NCI-H1105 (cell line): ENCODE measurements at regions not wholly inside any gene's neighbourhood (a gene's known extent, or its start where the extent isn't known, plus 50 kb on each side); places are given as distances from the start of the nearest gene placed in this dataset.
"Not testable (repeated sequence)": the region's sequence is repeated elsewhere in the genome, so short reads cannot be mapped to it uniquely, and the experiment has no call there.

Experiments used
- DNase-seq: peaks from one replicate; lab custom pipeline; 2025; lab: John Stamatoyannopoulos, UW

DNA sequence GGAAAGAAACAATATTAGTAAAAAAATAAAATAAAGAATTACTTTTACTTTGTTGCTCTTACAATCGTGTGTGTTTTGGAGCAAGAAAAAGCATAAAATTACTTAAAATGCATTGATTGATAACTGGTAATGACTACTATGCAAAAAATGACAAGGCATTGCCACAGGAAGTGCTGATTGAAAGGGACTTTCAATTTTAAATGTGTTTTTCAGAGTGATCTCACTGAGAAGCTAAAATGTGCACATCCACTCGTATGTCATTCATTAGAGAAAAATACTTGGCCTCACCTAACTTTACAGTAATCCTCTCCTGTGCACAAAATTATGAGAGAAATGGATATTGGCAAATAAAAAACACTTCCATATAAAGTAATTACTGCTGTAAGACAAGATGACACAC is 934.9 kb downstream of the SLITRK6 start:
- no peak for DNase-seq

DNA sequence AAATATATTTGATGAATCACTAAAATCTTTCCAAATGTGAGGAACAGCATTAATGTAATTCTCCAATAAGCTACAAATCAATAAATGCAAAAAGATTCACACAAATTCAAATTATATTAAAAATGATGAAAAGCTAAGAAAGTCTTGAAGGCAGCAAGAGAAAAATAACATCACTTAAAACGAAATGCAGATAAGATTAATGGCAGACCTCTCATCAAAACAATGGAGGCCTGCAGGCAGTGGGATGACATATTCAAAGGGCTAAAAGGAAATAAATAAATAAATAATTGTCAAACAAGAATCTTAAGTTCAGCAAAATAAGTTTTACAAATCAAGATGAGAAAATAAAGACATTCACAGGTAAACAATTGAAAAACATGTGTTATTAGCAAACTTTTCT is 952.1 kb downstream of the SLITRK6 start:
- no peak for DNase-seq

- no peak for DNase-seq
These were observed 953.2 kb downstream of the SLITRK6 start for GRCh38 chr13:84845907-84846619.

- DNase-seq: no peak
These were observed 954.7 kb downstream of the SLITRK6 start for GRCh38 chr13:84844473-84844872.

- no peak for DNase-seq
These were observed 955.9 kb downstream of the SLITRK6 start for GRCh38 chr13:84843368-84843767.

DNA sequence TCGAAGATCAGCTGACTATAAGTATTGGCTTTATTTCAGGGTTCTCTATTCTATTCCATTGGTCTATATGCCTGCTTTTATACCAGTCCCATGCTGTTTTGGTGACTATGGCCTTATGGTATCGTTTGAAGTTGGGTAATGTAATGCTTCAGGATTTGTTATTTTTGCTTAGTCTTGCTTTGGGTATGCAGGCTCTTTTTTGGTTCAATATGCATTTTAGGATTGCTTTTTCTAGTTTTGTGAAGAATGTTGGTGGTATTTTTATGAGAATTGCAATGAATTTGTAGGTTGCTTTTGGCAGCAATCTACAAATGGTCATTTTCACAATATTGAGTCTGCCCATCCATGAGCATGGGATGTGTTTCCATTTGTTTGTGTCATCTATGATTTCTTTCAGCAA is 951.9 kb upstream of the SLITRK1 start:
- no peak for DNase-seq

GRCh38 chr13:84831666-84832657 is 949.7 kb upstream of the SLITRK1 start:
- no peak for DNase-seq

DNA sequence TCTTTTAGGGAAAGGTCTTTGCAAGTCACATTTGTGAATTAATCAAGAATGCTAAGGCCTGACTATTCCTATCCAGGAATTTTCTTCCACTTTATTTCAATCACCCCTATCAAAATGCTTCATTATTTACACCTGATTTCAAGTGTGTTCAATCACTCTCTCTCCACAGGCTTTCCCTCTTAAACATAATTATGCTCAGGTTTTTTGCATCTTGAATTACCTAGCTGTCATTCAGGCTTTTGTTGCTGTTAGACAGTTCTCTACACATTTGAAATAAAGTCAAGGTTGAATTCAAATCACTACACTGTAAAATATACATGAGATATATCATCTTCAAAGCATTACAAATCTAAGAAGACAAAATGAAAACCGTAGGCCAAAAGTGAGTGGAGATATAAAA is 941.3 kb upstream of the SLITRK1 start:
- DNase-seq: no peak

- DNase-seq: no peak
These were observed 939.0 kb upstream of the SLITRK1 start for GRCh38 chr13:84821261-84821660.

DNA sequence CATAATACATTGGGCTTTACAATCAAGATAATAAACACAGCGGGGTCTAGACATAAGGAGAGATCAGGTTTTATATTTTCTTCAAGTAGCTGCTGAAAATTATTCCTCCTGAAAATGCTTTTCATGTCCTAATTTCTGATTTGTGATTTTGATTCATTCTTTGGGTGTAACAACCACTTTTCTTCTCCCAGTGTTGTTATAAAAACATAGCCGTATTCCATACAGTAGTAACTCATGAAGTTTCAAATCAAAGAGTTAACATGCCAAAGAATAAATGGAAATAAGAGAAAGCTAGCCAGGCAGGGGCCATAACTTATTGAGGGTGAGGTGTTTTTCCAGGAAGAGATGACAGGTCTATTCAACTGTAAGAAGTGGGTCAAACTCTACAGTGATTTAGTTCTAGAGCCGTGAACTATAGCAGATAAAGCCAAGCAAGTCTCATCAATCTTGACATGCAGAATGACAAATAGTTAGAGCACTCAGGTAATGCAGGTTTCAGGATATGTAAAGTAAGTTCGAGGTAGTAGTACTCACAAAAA is 934.4 kb upstream of the SLITRK1 start:
- no peak for DNase-seq

DNA sequence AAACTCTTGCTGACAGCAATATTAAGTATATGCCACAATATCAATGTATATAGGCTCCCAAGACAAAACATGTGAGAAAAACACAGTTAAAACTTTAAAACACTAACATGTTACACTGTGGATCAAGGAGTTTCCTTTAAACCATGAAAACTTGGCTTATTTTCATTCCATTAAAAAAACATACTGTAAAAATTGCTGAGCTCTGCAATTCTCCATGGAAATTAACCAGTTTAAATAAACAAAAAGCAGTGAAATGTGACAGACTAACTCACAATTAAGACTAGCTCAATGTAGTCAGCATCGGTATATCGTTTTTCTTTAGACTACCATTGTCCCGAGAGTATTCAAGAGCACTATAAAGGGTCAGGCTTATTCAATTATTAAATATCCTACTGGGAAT is 930.5 kb upstream of the SLITRK1 start:
- no peak for DNase-seq

- no peak for DNase-seq
These were observed 929.8 kb upstream of the SLITRK1 start for GRCh38 chr13:84812078-84812477.

GRCh38 chr13:84810781-84811180 is 928.5 kb upstream of the SLITRK1 start:
- no peak for DNase-seq

- no peak for DNase-seq
These were observed 919.8 kb upstream of the SLITRK1 start for GRCh38 chr13:84802073-84802472.

- no peak for DNase-seq
These were observed 902.3 kb upstream of the SLITRK1 start for GRCh38 chr13:84784443-84785153.

- no peak for DNase-seq
These were observed 895.0 kb upstream of the SLITRK1 start for GRCh38 chr13:84777316-84777715.

- DNase-seq: no peak
These were observed 894.3 kb upstream of the SLITRK1 start for GRCh38 chr13:84776593-84776992.

- not testable (repeated sequence) for DNase-seq
These were observed 893.6 kb upstream of the SLITRK1 start for GRCh38 chr13:84775920-84776319.

DNA sequence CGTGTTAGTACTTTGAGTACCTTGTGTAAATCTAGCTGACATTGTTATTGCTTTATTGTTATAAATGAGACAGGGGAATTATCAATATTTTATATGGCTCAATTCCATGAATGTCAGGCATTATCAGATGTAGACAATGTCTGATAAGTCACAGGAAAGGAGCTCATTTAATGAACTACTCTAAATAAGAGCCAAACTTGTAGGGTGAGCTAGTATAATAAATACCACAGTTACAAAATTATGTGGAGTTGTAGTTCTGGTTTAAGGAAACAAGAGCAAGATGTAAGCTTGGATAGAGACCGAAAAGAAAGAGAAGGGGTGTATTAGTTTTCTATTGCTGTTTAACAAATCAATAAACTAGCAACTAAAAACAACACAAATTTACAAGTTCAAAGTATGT is 891.8 kb upstream of the SLITRK1 start:
- DNase-seq: no peak

GRCh38 chr13:84760956-84761355 is 878.7 kb upstream of the SLITRK1 start:
- DNase-seq: no peak

GRCh38 chr13:84749126-84749525 is 866.9 kb upstream of the SLITRK1 start:
- no peak for DNase-seq

DNA sequence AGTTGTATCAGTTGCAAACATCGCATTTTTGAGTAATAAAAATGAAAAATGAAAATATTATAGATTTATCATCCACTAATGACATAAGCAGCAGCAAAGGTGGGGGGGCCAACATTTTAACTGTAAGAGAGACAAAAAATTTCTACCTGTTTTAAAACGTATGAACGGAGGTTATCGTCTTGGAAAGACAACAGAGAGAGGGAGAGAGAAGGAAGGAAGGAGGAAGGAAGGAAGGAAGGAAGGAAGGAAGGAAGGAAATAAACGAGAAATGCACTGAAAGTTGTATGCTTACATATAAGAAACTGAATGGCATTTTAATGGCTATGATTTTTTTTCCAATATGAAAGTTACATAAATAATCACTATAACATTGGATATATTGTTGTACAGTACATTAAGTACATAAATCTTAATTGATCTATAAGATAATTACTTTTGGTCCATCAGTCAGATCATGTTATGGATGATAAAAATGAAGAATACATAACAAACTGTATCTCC is 862.8 kb upstream of the SLITRK1 start:
- DNase-seq: no peak
